DND-41 (cell line): ENCODE measurements at regions not wholly inside any gene's neighbourhood (a gene's known extent, or its start where the extent isn't known, plus 50 kb on each side); places are given as distances from the start of the nearest gene placed in this dataset.

Experiments
- ATAC-seq: fragments of 200-7000 bp; cut with Tn5 transposase; 3 replicates; pipeline ENCODE4 v1.9.1; 2021; ENCODE audit warnings: low read depth; ENCODE audit not compliant: insufficient read depth
- DNase-seq: peaks from one replicate; pipeline ENCODE4 v3.0.0-alpha.2; 2020
- H2AFZ ChIP-seq: 2 replicates; pipeline ENCODE4 v1.6.0; 2012; ENCODE audit warnings: low read depth, low read length
- H3K27ac ChIP-seq: 2 replicates; pipeline ENCODE4 v1.5.1; 2012; ENCODE audit warnings: low read length, inconsistent platforms
- H3K27me3 ChIP-seq: fragments of 200-600 bp; sonication (generic); 2 replicates; pipeline ENCODE4 v1.6.0; 2012; ENCODE audit warnings: low read length, mild to moderate bottlenecking, inconsistent platforms; ENCODE audit not compliant: insufficient read depth, poor library complexity
- H3K36me3 ChIP-seq: 2 replicates; pipeline ENCODE4 v1.5.1; 2012; ENCODE audit warnings: low read length, inconsistent platforms; ENCODE audit not compliant: insufficient read depth
- H3K4me1 ChIP-seq: 2 replicates; pipeline ENCODE4 v1.5.1; 2012; ENCODE audit warnings: mild to moderate bottlenecking, low read length; ENCODE audit not compliant: insufficient read depth
- H3K4me2 ChIP-seq: 2 replicates; pipeline ENCODE4 v1.6.0; 2012; ENCODE audit warnings: mild to moderate bottlenecking, moderate library complexity, low read length, inconsistent platforms; ENCODE audit not compliant: insufficient read depth
- H3K4me3 ChIP-seq, 2 experiments: fragments of 200-600 bp in 1 of 2; shearing (Covaris generic) in 1 of 2; 2 replicates each; pipeline ENCODE4 v1.5.1; 2012 to 2016; ENCODE audit warnings: inconsistent platforms in 2 of 2, low read length in 2 of 2, mild to moderate bottlenecking in 2 of 2, low read depth in 1 of 2, moderate library complexity in 1 of 2
- H3K79me2 ChIP-seq: 2 replicates; pipeline ENCODE4 v1.6.0; 2012; ENCODE audit warnings: low read length, inconsistent platforms; ENCODE audit not compliant: insufficient read depth
- H3K9ac ChIP-seq: 2 replicates; pipeline ENCODE4 v1.6.0; 2012; ENCODE audit warnings: low read depth, mild to moderate bottlenecking, inconsistent platforms, low read length, moderate library complexity
- H3K9me3 ChIP-seq: 2 replicates; pipeline ENCODE4 v1.5.1; 2012; ENCODE audit warnings: low read length, moderate library complexity, mild to moderate bottlenecking, inconsistent platforms; ENCODE audit not compliant: insufficient read depth, severe bottlenecking
- H4K20me1 ChIP-seq: 2 replicates; pipeline ENCODE4 v1.6.0; 2012; ENCODE audit warnings: low read length; ENCODE audit not compliant: insufficient read depth
- CTCF ChIP-seq: IDR thresholded peaks from 2 replicates; pipeline ENCODE4 v1.5.1; 2012; ENCODE audit warnings: borderline replicate concordance, low read length, moderate library complexity, mild to moderate bottlenecking; ENCODE audit not compliant: poor library complexity, severe bottlenecking; ENCODE audit errors: extremely low read depth
- EZH2 ChIP-seq: IDR thresholded peaks from 3 replicates; pipeline ENCODE4 v1.6.1; 2012; ENCODE audit warnings: borderline replicate concordance, low read depth, mild to moderate bottlenecking, moderate library complexity, low read length, inconsistent platforms; ENCODE audit not compliant: severe bottlenecking

- no peaks in the 10 kb centered on the region for H3K27me3 ChIP-seq
- H3K36me3 ChIP-seq = no peaks in the 10 kb centered on the region
- no peaks in the 10 kb centered on the region for H3K4me1 ChIP-seq
- no peak overlapping the region for H3K27ac ChIP-seq
- H3K4me3 ChIP-seq = no peak overlapping the region
- no peaks in the 10 kb centered on the region for H3K79me2 ChIP-seq
- DNase-seq = no peak
- H3K9me3 ChIP-seq = no peaks in the 10 kb centered on the region
- no peak overlapping the region for H2AFZ ChIP-seq
- ATAC-seq = no peak
- no peaks in the 10 kb centered on the region for H4K20me1 ChIP-seq
- H3K4me2 ChIP-seq = no peak overlapping the region
- H3K9ac ChIP-seq = no peak overlapping the region
- TF ChIP-seq CTCF (no peak), EZH2 (no peak)
Observed at GRCh38 chr10:130439766-130440165, 303.6 kb downstream of the GLRX3 start.

- no peak overlapping the region for H3K27ac ChIP-seq
- no peaks in the 10 kb centered on the region for H4K20me1 ChIP-seq
- ATAC-seq (no peak), DNase-seq (no peak)
- H3K4me2 ChIP-seq = no peak overlapping the region
- H3K9me3 ChIP-seq = no peaks in the 10 kb centered on the region
- no peak overlapping the region for H2AFZ ChIP-seq
- TF ChIP-seq EZH2 (no peak), CTCF (no peak)
- H3K79me2 ChIP-seq = no peaks in the 10 kb centered on the region
- H3K36me3 ChIP-seq = no peaks in the 10 kb centered on the region
- no peaks in the 10 kb centered on the region for H3K27me3 ChIP-seq
- H3K9ac ChIP-seq = no peak overlapping the region
- no peak overlapping the region for H3K4me3 ChIP-seq
- H3K4me1 ChIP-seq = no peaks in the 10 kb centered on the region
Observed at GRCh38 chr10:130440494-130440893, 304.3 kb downstream of the GLRX3 start.

- Histone ChIP-seq H3K4me2 (no peak overlapping the region), H3K4me3 (no peak overlapping the region), H3K9me3 (no peaks in the 10 kb centered on the region), H3K36me3 (no peaks in the 10 kb centered on the region), H3K27me3 (no peaks in the 10 kb centered on the region), H3K9ac (no peak overlapping the region), H4K20me1 (no peaks in the 10 kb centered on the region), H2AFZ (no peak overlapping the region), H3K27ac (no peak overlapping the region), H3K4me1 (no peaks in the 10 kb centered on the region), H3K79me2 (no peaks in the 10 kb centered on the region)
- no peak for ATAC-seq
- no peak for DNase-seq
- TF ChIP-seq CTCF = no peak
Observed at GRCh38 chr10:130440971-130441370, 304.8 kb downstream of the GLRX3 start.

GRCh38 chr10:130443066-130443465, 306.9 kb downstream of the GLRX3 start:
- no peak for TF ChIP-seq EZH2
- TF ChIP-seq CTCF = no peak
- no peaks in the 10 kb centered on the region for H3K4me1 ChIP-seq
- no peaks in the 10 kb centered on the region for H3K27me3 ChIP-seq
- H3K4me3 ChIP-seq = no peak overlapping the region
- DNase-seq = no peak
- H3K9me3 ChIP-seq = no peaks in the 10 kb centered on the region
- no peak overlapping the region for H3K4me2 ChIP-seq
- no peaks in the 10 kb centered on the region for H4K20me1 ChIP-seq
- no peak for ATAC-seq
- no peak overlapping the region for H2AFZ ChIP-seq
- no peaks in the 10 kb centered on the region for H3K36me3 ChIP-seq
- no peak overlapping the region for H3K27ac ChIP-seq
- H3K9ac ChIP-seq = no peak overlapping the region
- H3K79me2 ChIP-seq = no peaks in the 10 kb centered on the region
